PC-9 (cell line): ENCODE measurements at regions not wholly inside any gene's neighbourhood (a gene's known extent, or its start where the extent isn't known, plus 50 kb on each side); places are given as distances from the start of the nearest gene placed in this dataset.

Experiments
- CTCF ChIP-seq: fragments of 200-600 bp; sonication (generic); conservative IDR thresholded peaks from 2 replicates; pipeline ENCODE4 v1.6.1; 2017; ENCODE audit warnings: mixed run types, antibody characterized with exemption, mild to moderate bottlenecking, moderate library complexity
- EZH2 ChIP-seq: fragments of 200-600 bp; sonication (generic); IDR thresholded peaks from 2 replicates; pipeline ENCODE4 v1.8.0; 2017; ENCODE audit warnings: antibody characterized with exemption, low read depth

- no peak for TF ChIP-seq CTCF
- no peak for TF ChIP-seq EZH2
Observed at GRCh38 chr1:30654188-30654587, 69.2 kb downstream of the MATN1 start.
